22Rv1 (cell line): ENCODE measurements at regions not wholly inside any gene's neighbourhood (a gene's known extent, or its start where the extent isn't known, plus 50 kb on each side); places are given as distances from the start of the nearest gene placed in this dataset.

Experiments used
- ZFX ChIP-seq: fragments of 450-650 bp; IDR thresholded peaks from 2 replicates; pipeline ENCODE4 v1.6.1; 2017; ENCODE audit warnings: antibody characterized with exemption, borderline replicate concordance
- TF ChIP-seq, protein P1 (sequence below): fragments of 450-650 bp; IDR thresholded peaks from 2 replicates; pipeline ENCODE4 v1.5.1; 2017; ENCODE audit warnings: mild to moderate bottlenecking

DNA sequence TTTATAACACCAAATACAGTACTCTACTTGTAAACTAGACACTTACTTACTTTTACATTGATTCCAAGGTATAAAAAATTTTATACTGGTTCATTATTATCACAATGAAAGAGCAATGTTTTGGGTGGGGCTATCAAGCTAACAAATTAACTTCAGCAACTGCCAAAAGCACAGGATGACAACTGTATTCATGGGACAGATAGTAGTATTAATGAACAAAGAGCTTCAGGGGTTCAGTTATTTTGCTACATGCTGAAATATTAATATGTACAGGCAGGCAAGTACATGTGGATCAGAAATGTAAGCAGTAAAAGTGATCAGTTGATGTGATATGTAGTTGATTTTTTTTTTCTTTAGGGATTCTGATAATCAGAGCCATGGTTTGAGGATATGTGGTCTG is 112.9 kb downstream of the NAA11 start:
- TF ChIP-seq, protein P1, sequence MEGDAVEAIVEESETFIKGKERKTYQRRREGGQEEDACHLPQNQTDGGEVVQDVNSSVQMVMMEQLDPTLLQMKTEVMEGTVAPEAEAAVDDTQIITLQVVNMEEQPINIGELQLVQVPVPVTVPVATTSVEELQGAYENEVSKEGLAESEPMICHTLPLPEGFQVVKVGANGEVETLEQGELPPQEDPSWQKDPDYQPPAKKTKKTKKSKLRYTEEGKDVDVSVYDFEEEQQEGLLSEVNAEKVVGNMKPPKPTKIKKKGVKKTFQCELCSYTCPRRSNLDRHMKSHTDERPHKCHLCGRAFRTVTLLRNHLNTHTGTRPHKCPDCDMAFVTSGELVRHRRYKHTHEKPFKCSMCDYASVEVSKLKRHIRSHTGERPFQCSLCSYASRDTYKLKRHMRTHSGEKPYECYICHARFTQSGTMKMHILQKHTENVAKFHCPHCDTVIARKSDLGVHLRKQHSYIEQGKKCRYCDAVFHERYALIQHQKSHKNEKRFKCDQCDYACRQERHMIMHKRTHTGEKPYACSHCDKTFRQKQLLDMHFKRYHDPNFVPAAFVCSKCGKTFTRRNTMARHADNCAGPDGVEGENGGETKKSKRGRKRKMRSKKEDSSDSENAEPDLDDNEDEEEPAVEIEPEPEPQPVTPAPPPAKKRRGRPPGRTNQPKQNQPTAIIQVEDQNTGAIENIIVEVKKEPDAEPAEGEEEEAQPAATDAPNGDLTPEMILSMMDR, result no peak
- no peak for TF ChIP-seq ZFX
